Ramos (cell line): ENCODE measurements at regions not wholly inside any gene's neighbourhood (a gene's known extent, or its start where the extent isn't known, plus 50 kb on each side); places are given as distances from the start of the nearest gene placed in this dataset.
"Not testable (repeated sequence)": the region's sequence is repeated elsewhere in the genome, so short reads cannot be mapped to it uniquely, and the experiment has no call there.

Experiments used
- in situ Hi-C: fragments of 300-500 bp; cut with MboI; formaldehyde crosslinking; loops from one replicate; pipeline ENCODE4 v1.14.3; 2022; ENCODE audit warnings: low sequenced_read_pairs; ENCODE audit not compliant: unreplicated experiment

- in situ Hi-C loops = no loop called here
Observed at GRCh38 chr2:118437501-118437900, 349.2 kb downstream of the INSIG2 start.

- in situ Hi-C loops = no loop called here
Observed at GRCh38 chr2:118431997-118432396, 343.7 kb downstream of the INSIG2 start.

- in situ Hi-C loops = no loop called here
Observed at GRCh38 chr2:118431586-118431985, 343.3 kb downstream of the INSIG2 start.

- in situ Hi-C loops = no loop called here
Observed at GRCh38 chr2:118431165-118431517, 342.9 kb downstream of the INSIG2 start.

GRCh38 chr2:118430510-118431164, 342.4 kb downstream of the INSIG2 start:
- in situ Hi-C loops = no loop called here

GRCh38 chr2:118425191-118425590, 336.9 kb downstream of the INSIG2 start:
- in situ Hi-C loops = no loop called here

- in situ Hi-C loops = no loop called here
Observed at GRCh38 chr2:118423776-118424175, 335.5 kb downstream of the INSIG2 start.

GRCh38 chr2:118421648-118422047, 333.4 kb downstream of the INSIG2 start:
- in situ Hi-C loops = no loop called here

- in situ Hi-C loops = no loop called here
Observed at GRCh38 chr2:118417406-118418120, 329.3 kb downstream of the INSIG2 start.

- in situ Hi-C loops = not testable (repeated sequence)
Observed at GRCh38 chr2:118415186-118415585, 326.9 kb downstream of the INSIG2 start.

GRCh38 chr2:118403658-118404451, 315.6 kb downstream of the INSIG2 start:
- in situ Hi-C loops = no loop called here

GRCh38 chr2:118388771-118389170, 300.5 kb downstream of the INSIG2 start:
- in situ Hi-C loops = no loop called here

- in situ Hi-C loops = no loop called here
Observed at GRCh38 chr2:118387509-118387908, 299.2 kb downstream of the INSIG2 start.

GRCh38 chr2:118386641-118387302, 298.5 kb downstream of the INSIG2 start:
- in situ Hi-C loops = no loop called here

GRCh38 chr2:118380915-118381653, 292.8 kb downstream of the INSIG2 start:
- in situ Hi-C loops = no loop called here

GRCh38 chr2:118375907-118376485, 287.7 kb downstream of the INSIG2 start:
- in situ Hi-C loops = no loop called here

- in situ Hi-C loops = no loop called here
Observed at GRCh38 chr2:118374974-118375755, 286.9 kb downstream of the INSIG2 start.

GRCh38 chr2:118372886-118373830, 284.9 kb downstream of the INSIG2 start:
- in situ Hi-C loops = no loop called here
